ENCODE measurements at regions not wholly inside any gene's neighbourhood (a gene's known extent, or its start where the extent isn't known, plus 50 kb on each side); places are given as distances from the start of the nearest gene placed in this dataset.

DNA sequence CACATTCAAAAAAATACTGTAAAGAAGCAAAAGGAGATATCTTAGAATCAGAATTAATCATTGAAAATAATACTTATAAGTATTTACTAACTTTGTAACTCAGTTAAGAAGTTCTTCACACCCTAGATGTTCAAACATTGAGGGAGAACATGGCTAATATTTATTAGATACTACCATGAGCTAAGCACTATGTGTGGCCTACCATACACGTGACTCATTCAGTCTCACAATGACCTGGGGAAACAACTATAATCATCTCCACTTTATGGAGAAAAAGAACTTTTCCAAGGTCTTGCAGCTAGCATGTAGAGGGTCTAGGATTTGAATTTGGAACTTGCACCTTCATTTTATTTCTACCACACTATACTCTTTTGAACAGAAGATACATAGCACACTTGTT lies 361.9 kb upstream of the CFAP20DC start:
- TF ChIP-seq, protein P1, sequence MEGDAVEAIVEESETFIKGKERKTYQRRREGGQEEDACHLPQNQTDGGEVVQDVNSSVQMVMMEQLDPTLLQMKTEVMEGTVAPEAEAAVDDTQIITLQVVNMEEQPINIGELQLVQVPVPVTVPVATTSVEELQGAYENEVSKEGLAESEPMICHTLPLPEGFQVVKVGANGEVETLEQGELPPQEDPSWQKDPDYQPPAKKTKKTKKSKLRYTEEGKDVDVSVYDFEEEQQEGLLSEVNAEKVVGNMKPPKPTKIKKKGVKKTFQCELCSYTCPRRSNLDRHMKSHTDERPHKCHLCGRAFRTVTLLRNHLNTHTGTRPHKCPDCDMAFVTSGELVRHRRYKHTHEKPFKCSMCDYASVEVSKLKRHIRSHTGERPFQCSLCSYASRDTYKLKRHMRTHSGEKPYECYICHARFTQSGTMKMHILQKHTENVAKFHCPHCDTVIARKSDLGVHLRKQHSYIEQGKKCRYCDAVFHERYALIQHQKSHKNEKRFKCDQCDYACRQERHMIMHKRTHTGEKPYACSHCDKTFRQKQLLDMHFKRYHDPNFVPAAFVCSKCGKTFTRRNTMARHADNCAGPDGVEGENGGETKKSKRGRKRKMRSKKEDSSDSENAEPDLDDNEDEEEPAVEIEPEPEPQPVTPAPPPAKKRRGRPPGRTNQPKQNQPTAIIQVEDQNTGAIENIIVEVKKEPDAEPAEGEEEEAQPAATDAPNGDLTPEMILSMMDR (IDR thresholded peaks at IDR 0.05): no peak
- no peak for TF ChIP-seq POLR2AphosphoS5 (IDR thresholded peaks at IDR 0.05)
- TF ChIP-seq POLR2A (IDR thresholded peaks at IDR 0.05): no peak
